Endothelial cell (in vitro differentiated cells): ENCODE measurements at regions not wholly inside any gene's neighbourhood (a gene's known extent, or its start where the extent isn't known, plus 50 kb on each side); places are given as distances from the start of the nearest gene placed in this dataset. TPM values are rescaled to one million over a fixed set of nuclear protein-coding genes. Genes with fewer than 3 reads are reported as not detected.
"Not testable (repeated sequence)": the region's sequence is repeated elsewhere in the genome, so short reads cannot be mapped to it uniquely, and the experiment has no call there.

Experiments used
- DNase-seq: peaks from one replicate; pipeline ENCODE4 v3.0.0; 2021; ENCODE audit warnings: low spot score
- H3K27ac Mint-ChIP-seq: one replicate; pipeline ENCODE4 v1.8.0; 2021; ENCODE audit warnings: mixed read lengths, inconsistent platforms; ENCODE audit not compliant: unreplicated experiment
- H3K27me3 Mint-ChIP-seq: one replicate; pipeline ENCODE4 v1.8.0; 2021; ENCODE audit warnings: mild to moderate bottlenecking, moderate library complexity, mixed read lengths, inconsistent platforms; ENCODE audit not compliant: unreplicated experiment
- H3K36me3 Mint-ChIP-seq: one replicate; pipeline ENCODE4 v1.8.0; 2021; ENCODE audit warnings: mild to moderate bottlenecking, low read depth, mixed read lengths, inconsistent platforms; ENCODE audit not compliant: unreplicated experiment
- H3K4me1 Mint-ChIP-seq: one replicate; pipeline ENCODE4 v1.8.0; 2021; ENCODE audit warnings: mild to moderate bottlenecking, mixed read lengths, inconsistent platforms; ENCODE audit not compliant: unreplicated experiment
- H3K4me3 Mint-ChIP-seq: one replicate; pipeline ENCODE4 v1.8.0; 2021; ENCODE audit warnings: mild to moderate bottlenecking, mixed read lengths, inconsistent platforms; ENCODE audit not compliant: unreplicated experiment
- H3K9me3 Mint-ChIP-seq: one replicate; pipeline ENCODE4 v1.8.0; 2021; ENCODE audit warnings: mixed read lengths, inconsistent platforms; ENCODE audit not compliant: unreplicated experiment
- CTCF ChIP-seq: fragments of 200-600 bp; sonication (generic); IDR thresholded peaks from one replicate; pipeline ENCODE4 v1.5.0; 2021; ENCODE audit warnings: antibody characterized with exemption; ENCODE audit not compliant: unreplicated experiment
- microRNA-seq: library from miRNA; unstranded; fragments of <30 nt; microRNA quantifications from one replicate; pipeline ENCODE4, GENCODE V29; 2020; ENCODE audit not compliant: unreplicated experiment

- no peaks in the 10 kb centered on the region for H3K9me3 Mint-ChIP-seq
Measured at GRCh38 chr10:45246522-45246921, 68.9 kb downstream of the OR13A1 start.

GRCh38 chr10:45249978-45250693 lies 65.3 kb downstream of the OR13A1 start:
- Mint-ChIP-seq H3K4me1 (peaks cover 7% of the 10 kb centered on the region), H3K36me3 (no peaks in the 10 kb centered on the region), H3K27ac (peak overlapping the region; percentile 84), H3K9me3 (no peaks in the 10 kb centered on the region), H3K27me3 (peaks cover 3% of the 10 kb centered on the region), H3K4me3 (peak overlapping the region; percentile 82)
- TF ChIP-seq CTCF: peak; percentile 94
- peak; percentile 42 for DNase-seq

More at GRCh38 chr10:45246522-45246921, 68.9 kb downstream of the OR13A1 start:
- Mint-ChIP-seq H3K4me1 (peaks cover 15% of the 10 kb centered on the region), H3K27me3 (peaks cover 3% of the 10 kb centered on the region), H3K27ac (no peak overlapping the region), H3K4me3 (no peak overlapping the region), H3K36me3 (no peaks in the 10 kb centered on the region)
- TF ChIP-seq CTCF: no peak
- DNase-seq: no peak

GRCh38 chr10:45250694-45251075 lies 64.7 kb downstream of the OR13A1 start:
- DNase-seq, H3K27me3 Mint-ChIP-seq, H3K27ac Mint-ChIP-seq, H3K9me3 Mint-ChIP-seq, H3K36me3 Mint-ChIP-seq, H3K4me3 Mint-ChIP-seq, H3K4me1 Mint-ChIP-seq: not testable (repeated sequence)

Small RNAs in the stretch of these regions (microRNA-seq; reads per million reads assigned to microRNA genes)
- not detected for gene MIR3156-1
